HG03520 (cell line): ENCODE measurements at regions not wholly inside any gene's neighbourhood (a gene's known extent, or its start where the extent isn't known, plus 50 kb on each side); places are given as distances from the start of the nearest gene placed in this dataset.
"Not testable (repeated sequence)": the region's sequence is repeated elsewhere in the genome, so short reads cannot be mapped to it uniquely, and the experiment has no call there.

Experiments
- ATAC-seq: cut with Tn5 transposase; IDR thresholded peaks from one replicate; pipeline ENCODE4 v1.9.1; 2021; ENCODE audit warnings: mild to moderate bottlenecking, moderate library complexity; ENCODE audit not compliant: unreplicated experiment

GRCh38 chr5:109580225-109580624 lies 109.5 kb upstream of the MAN2A1 start:
- no peak for ATAC-seq

GRCh38 chr5:109575506-109575905 lies 114.2 kb upstream of the MAN2A1 start:
- ATAC-seq = no peak

GRCh38 chr5:109574985-109575384 lies 114.7 kb upstream of the MAN2A1 start:
- no peak for ATAC-seq

- no peak for ATAC-seq
These were observed 116.0 kb upstream of the MAN2A1 start for GRCh38 chr5:109573766-109574165.

- ATAC-seq = no peak
These were observed 116.5 kb upstream of the MAN2A1 start for GRCh38 chr5:109573256-109573655.

- no peak for ATAC-seq
These were observed 117.9 kb upstream of the MAN2A1 start for GRCh38 chr5:109571785-109572184.

- no peak for ATAC-seq
These were observed 119.3 kb upstream of the MAN2A1 start for GRCh38 chr5:109570362-109570874.

GRCh38 chr5:109567374-109568044 lies 122.2 kb upstream of the MAN2A1 start:
- ATAC-seq = no peak

GRCh38 chr5:109566361-109566760 lies 123.4 kb upstream of the MAN2A1 start:
- ATAC-seq = no peak

- ATAC-seq = no peak
These were observed 126.0 kb upstream of the MAN2A1 start for GRCh38 chr5:109563739-109564138.

GRCh38 chr5:109563189-109563588 lies 126.5 kb upstream of the MAN2A1 start:
- no peak for ATAC-seq

- no peak for ATAC-seq
These were observed 127.3 kb upstream of the MAN2A1 start for GRCh38 chr5:109562441-109562840.

- ATAC-seq = no peak
These were observed 128.3 kb upstream of the MAN2A1 start for GRCh38 chr5:109561447-109561846.

- no peak for ATAC-seq
These were observed 129.2 kb upstream of the MAN2A1 start for GRCh38 chr5:109560554-109560953.

- ATAC-seq = no peak
These were observed 130.8 kb upstream of the MAN2A1 start for GRCh38 chr5:109558952-109559351.

- ATAC-seq = no peak
These were observed 131.4 kb upstream of the MAN2A1 start for GRCh38 chr5:109558364-109558763.

GRCh38 chr5:109553846-109554245 lies 135.9 kb upstream of the MAN2A1 start:
- no peak for ATAC-seq

GRCh38 chr5:109551234-109551633 lies 138.5 kb upstream of the MAN2A1 start:
- not testable (repeated sequence) for ATAC-seq

GRCh38 chr5:109550077-109550476 lies 139.7 kb upstream of the MAN2A1 start:
- no peak for ATAC-seq

GRCh38 chr5:109546461-109546860 lies 136.7 kb upstream of the PJA2 start:
- ATAC-seq = no peak

GRCh38 chr5:109544873-109545272 lies 135.1 kb upstream of the PJA2 start:
- not testable (repeated sequence) for ATAC-seq

- not testable (repeated sequence) for ATAC-seq
These were observed 128.9 kb upstream of the PJA2 start for GRCh38 chr5:109538692-109539091.

GRCh38 chr5:109535090-109535489 lies 125.3 kb upstream of the PJA2 start:
- not testable (repeated sequence) for ATAC-seq
